OCI-LY7 (cell line): ENCODE measurements at regions not wholly inside any gene's neighbourhood (a gene's known extent, or its start where the extent isn't known, plus 50 kb on each side); places are given as distances from the start of the nearest gene placed in this dataset.

ENCODE experiments used
- BruUV-seq: library from RNA; stranded (reverse); fragments of 400-500 nt; replicated peaks from 2 replicates; lab custom pipeline; 2021; lab: Mats Ljungman, UMichigan
- CTCF ChIA-PET: fragments of 300-600 bp; sonication (Branson Sonifier 250); formaldehyde crosslinking; loops from one replicate; lab custom pipeline; 2022; ENCODE audit warnings: antibody characterized with exemption; ENCODE audit not compliant: unreplicated experiment; lab: Charles Lee
- POLR2A ChIA-PET: fragments of 300-600 bp; sonication (Branson Sonifier 250); formaldehyde crosslinking; loops from one replicate; lab custom pipeline; 2022; ENCODE audit warnings: antibody characterized with exemption; lab: Charles Lee
- DNase-seq: peaks from one replicate; pipeline ENCODE4 v3.0.0-alpha.2; 2015; ENCODE audit warnings: low spot score
- H2AFZ ChIP-seq: fragments of 200-600 bp; sonication (generic), shearing (Covaris generic); 2 replicates; pipeline ENCODE4 v1.6.1; 2014; ENCODE audit warnings: mild to moderate bottlenecking, antibody characterized with exemption, low read length, moderate library complexity
- H3K27ac ChIP-seq: fragments of 200-600 bp; sonication (generic); 2 replicates; pipeline ENCODE4 v1.5.1; 2014; ENCODE audit warnings: mixed run types, low read depth, mild to moderate bottlenecking, moderate library complexity, low read length, inconsistent platforms; ENCODE audit not compliant: poor library complexity, severe bottlenecking
- H3K36me3 ChIP-seq: fragments of 200-600 bp; sonication (generic); 2 replicates; pipeline ENCODE4 v1.6.1; 2014; ENCODE audit warnings: mild to moderate bottlenecking, antibody characterized with exemption, low read length, moderate library complexity, mixed read lengths; ENCODE audit not compliant: insufficient read depth
- H3K4me1 ChIP-seq: fragments of 200-600 bp; sonication (generic); 2 replicates; pipeline ENCODE4 v1.5.1; 2014; ENCODE audit warnings: mild to moderate bottlenecking, low read length; ENCODE audit not compliant: insufficient read depth, poor library complexity, severe bottlenecking
- H3K4me2 ChIP-seq: fragments of 200-600 bp; sonication (generic); 2 replicates; pipeline ENCODE4 v1.6.1; 2014; ENCODE audit warnings: mild to moderate bottlenecking, low read length
- H3K4me3 ChIP-seq: fragments of 200-600 bp; sonication (generic); 2 replicates; pipeline ENCODE4 v1.5.1; 2014; ENCODE audit warnings: mild to moderate bottlenecking, low read depth, low read length; ENCODE audit not compliant: poor library complexity, severe bottlenecking
- H3K79me2 ChIP-seq: fragments of 200-600 bp; sonication (generic); 2 replicates; pipeline ENCODE4 v1.6.1; 2016; ENCODE audit warnings: low read depth, mild to moderate bottlenecking, low read length, moderate library complexity, mixed read lengths; ENCODE audit not compliant: insufficient read depth
- H3K9me2 ChIP-seq: fragments of 200-600 bp; sonication (generic); 2 replicates; pipeline ENCODE4 v1.6.1; 2016; ENCODE audit warnings: mild to moderate bottlenecking, low read length, mixed read lengths; ENCODE audit not compliant: insufficient read depth
- H3K9me3 ChIP-seq: fragments of 200-600 bp; sonication (generic); 2 replicates; pipeline ENCODE4 v1.6.1; 2014; ENCODE audit warnings: mild to moderate bottlenecking, mixed run types, low read length, mixed read lengths
- H4K20me1 ChIP-seq: fragments of 200-600 bp; sonication (generic); 2 replicates; pipeline ENCODE4 v1.6.1; 2014; ENCODE audit warnings: mild to moderate bottlenecking, antibody characterized with exemption, low read length, moderate library complexity, mixed read lengths; ENCODE audit not compliant: insufficient read depth
- EZH2phosphoT487 ChIP-seq: fragments of 200-600 bp; sonication (generic); IDR thresholded peaks from 2 replicates; pipeline ENCODE4 v1.6.1; 2018; ENCODE audit warnings: low read depth, borderline replicate concordance, mild to moderate bottlenecking, mixed run types, antibody characterized with exemption, low read length, moderate library complexity, mixed read lengths
- intact Hi-C: fragments of 100-400 bp; cut with micrococcal nuclease; formaldehyde crosslinking; loops from one replicate; pipeline ENCODE4 v1.10.0; 2022; ENCODE audit not compliant: unreplicated experiment
- TF ChIP-seq, protein P1 (sequence below): fragments of 200-600 bp; sonication (generic); conservative IDR thresholded peaks from 2 replicates; pipeline ENCODE4 v1.5.1; 2014; ENCODE audit warnings: mild to moderate bottlenecking, antibody characterized with exemption, low read length, moderate library complexity, mixed read lengths

DNA sequence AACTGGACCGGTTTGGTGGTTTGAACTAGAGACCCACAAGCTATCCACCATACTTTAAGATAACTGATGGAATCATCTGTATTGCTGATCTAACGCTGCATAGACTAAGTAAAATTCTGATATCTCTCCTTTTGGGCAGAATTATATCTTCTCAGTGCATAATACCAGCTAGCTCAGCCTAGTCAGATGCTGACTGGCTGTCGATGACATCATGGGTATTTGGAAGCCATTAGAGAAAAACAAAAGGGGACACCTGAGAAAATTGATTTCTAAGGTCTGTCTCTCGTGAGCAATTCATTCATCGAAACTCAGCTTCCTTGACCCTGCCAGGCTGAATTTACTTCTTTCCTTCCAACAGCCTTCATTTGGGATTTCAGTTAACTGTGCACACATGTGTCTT is 263.0 kb upstream of the CCL2 start:
- H4K20me1 ChIP-seq: no peaks in the 10 kb centered on the region
- no peaks in the 10 kb centered on the region for H3K79me2 ChIP-seq
- no peaks in the 10 kb centered on the region for H3K9me3 ChIP-seq
- ChIA-PET POLR2A (no interaction called here), CTCF (no interaction called here)
- H3K4me1 ChIP-seq: no peaks in the 10 kb centered on the region
- H3K9me2 ChIP-seq: no peaks in the 10 kb centered on the region
- no peak overlapping the region for H3K4me2 ChIP-seq
- H3K36me3 ChIP-seq: no peaks in the 10 kb centered on the region
- DNase-seq: no peak
- no peak overlapping the region for H2AFZ ChIP-seq
- H3K4me3 ChIP-seq: no peak overlapping the region
- BruUV-seq: no TSS peak
- H3K27ac ChIP-seq: no peak overlapping the region
- intact Hi-C loops: no loop called here
- TF ChIP-seq EZH2phosphoT487: no peak

DNA sequence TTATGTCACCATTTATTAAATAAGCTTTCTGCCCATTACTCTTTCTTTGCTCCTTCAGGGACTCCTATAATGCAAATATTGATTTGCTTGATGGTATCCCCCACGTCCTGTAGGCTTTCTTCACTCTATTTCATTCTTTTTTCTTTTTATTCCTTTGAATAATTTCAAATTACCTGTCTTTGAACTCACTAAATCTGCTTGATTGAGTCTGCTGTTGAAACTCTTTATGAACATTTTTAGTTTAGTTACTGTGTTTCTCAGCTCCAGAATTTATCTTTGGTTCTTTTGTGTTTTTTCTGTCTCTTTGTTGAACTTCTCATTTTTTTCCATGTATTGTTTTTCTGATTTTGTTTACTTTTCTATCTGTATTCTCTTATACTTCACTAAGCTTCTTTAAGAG is 254.4 kb upstream of the CCL2 start:
- Histone ChIP-seq H3K27ac (no peak overlapping the region), H3K9me3 (no peaks in the 10 kb centered on the region), H3K36me3 (no peaks in the 10 kb centered on the region), H3K79me2 (no peaks in the 10 kb centered on the region), H3K4me1 (no peaks in the 10 kb centered on the region), H3K9me2 (no peaks in the 10 kb centered on the region), H4K20me1 (no peaks in the 10 kb centered on the region), H2AFZ (no peak overlapping the region), H3K4me2 (no peak overlapping the region), H3K4me3 (no peak overlapping the region)
- DNase-seq: no peak
- TF ChIP-seq, protein P1, sequence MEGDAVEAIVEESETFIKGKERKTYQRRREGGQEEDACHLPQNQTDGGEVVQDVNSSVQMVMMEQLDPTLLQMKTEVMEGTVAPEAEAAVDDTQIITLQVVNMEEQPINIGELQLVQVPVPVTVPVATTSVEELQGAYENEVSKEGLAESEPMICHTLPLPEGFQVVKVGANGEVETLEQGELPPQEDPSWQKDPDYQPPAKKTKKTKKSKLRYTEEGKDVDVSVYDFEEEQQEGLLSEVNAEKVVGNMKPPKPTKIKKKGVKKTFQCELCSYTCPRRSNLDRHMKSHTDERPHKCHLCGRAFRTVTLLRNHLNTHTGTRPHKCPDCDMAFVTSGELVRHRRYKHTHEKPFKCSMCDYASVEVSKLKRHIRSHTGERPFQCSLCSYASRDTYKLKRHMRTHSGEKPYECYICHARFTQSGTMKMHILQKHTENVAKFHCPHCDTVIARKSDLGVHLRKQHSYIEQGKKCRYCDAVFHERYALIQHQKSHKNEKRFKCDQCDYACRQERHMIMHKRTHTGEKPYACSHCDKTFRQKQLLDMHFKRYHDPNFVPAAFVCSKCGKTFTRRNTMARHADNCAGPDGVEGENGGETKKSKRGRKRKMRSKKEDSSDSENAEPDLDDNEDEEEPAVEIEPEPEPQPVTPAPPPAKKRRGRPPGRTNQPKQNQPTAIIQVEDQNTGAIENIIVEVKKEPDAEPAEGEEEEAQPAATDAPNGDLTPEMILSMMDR: no peak
- TF ChIP-seq EZH2phosphoT487: no peak
- ChIA-PET POLR2A (interaction anchor here (0.6 kb wide), 1 partner anchor 111 kb away, joined by 3 read pairs; no protein-coding TSS in a partner anchor), CTCF (no interaction called here)
- BruUV-seq: no TSS peak
- intact Hi-C loops: no loop called here

DNA sequence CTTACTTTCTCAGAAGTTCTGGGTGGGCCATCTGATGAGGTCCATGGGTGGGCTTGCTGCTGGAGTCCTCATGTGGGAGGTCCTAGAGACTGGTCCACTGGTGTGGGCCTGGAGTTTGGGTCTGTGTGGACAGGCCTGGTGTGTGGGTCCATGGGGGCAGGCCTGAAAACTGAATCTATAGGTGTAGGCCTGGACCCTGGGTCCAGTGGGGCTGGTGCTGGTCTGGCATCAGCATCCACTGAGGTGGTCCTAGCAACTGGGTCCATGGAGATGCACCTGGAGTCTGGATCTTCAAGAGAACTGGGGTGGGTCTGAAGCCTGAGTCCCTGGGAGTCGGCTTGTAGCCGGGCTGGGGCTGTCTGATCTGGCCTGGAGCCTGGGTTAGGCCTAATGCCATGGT is 253.8 kb upstream of the CCL2 start:
- Histone ChIP-seq H3K79me2 (no peaks in the 10 kb centered on the region), H3K4me1 (no peaks in the 10 kb centered on the region), H3K4me3 (no peak overlapping the region), H3K36me3 (no peaks in the 10 kb centered on the region), H3K27ac (no peak overlapping the region), H3K9me2 (no peaks in the 10 kb centered on the region), H3K9me3 (no peaks in the 10 kb centered on the region), H4K20me1 (no peaks in the 10 kb centered on the region), H3K4me2 (no peak overlapping the region), H2AFZ (no peak overlapping the region)
- DNase-seq: no peak
- TF ChIP-seq, protein P1: no peak
- TF ChIP-seq EZH2phosphoT487: no peak
- ChIA-PET POLR2A (no interaction called here), CTCF (no interaction called here)
- intact Hi-C loops: no loop called here
- BruUV-seq: no TSS peak
